Vagina (tissue), 2 donors: ENCODE measurements at regions not wholly inside any gene's neighbourhood (a gene's known extent, or its start where the extent isn't known, plus 50 kb on each side); places are given as distances from the start of the nearest gene placed in this dataset.
"Not testable (repeated sequence)": the region's sequence is repeated elsewhere in the genome, so short reads cannot be mapped to it uniquely, and the experiment has no call there.

Experiments used
- DNase-seq, 2 donors: peaks; one replicate each; pipeline ENCODE4 v3.0.0-alpha.2; 2017; ENCODE audit errors: extremely low spot score in 2 of 2
- H3K27ac ChIP-seq: fragments of 200-600 bp; sonication (generic); one replicate; pipeline ENCODE4 v1.5.1; 2019
- H3K27me3 ChIP-seq: fragments of 200-600 bp; sonication (generic); one replicate; pipeline ENCODE4 v1.5.1; 2019
- H3K36me3 ChIP-seq, 2 donors: fragments of 200-600 bp; sonication (generic); one replicate each; pipeline ENCODE4 v1.5.1; 2017 to 2019
- H3K4me1 ChIP-seq: fragments of 200-600 bp; sonication (generic); one replicate; pipeline ENCODE4 v1.5.1; 2019
- H3K4me3 ChIP-seq, 2 donors: fragments of 200-600 bp; sonication (generic); 1 replicate in 1 of 2; 2 replicates in 1 of 2; pipeline ENCODE4 v1.5.1; 2016 to 2019
- H3K9me3 ChIP-seq: fragments of 200-600 bp; sonication (generic); one replicate; pipeline ENCODE4 v1.5.1; 2019
- CTCF ChIP-seq, 3 experiments: fragments of 450-650 bp in 2 of 3; fragments of 200-600 bp in 1 of 3; sonication (generic) in 1 of 3; IDR thresholded peaks; one replicate each; pipeline ENCODE4 v1.5.1; 2017 to 2019; ENCODE audit warnings: antibody characterized with exemption in 3 of 3, mild to moderate bottlenecking in 2 of 3, moderate library complexity in 2 of 3
- POLR2A ChIP-seq, 2 donors: fragments of 450-650 bp; IDR thresholded peaks; one replicate each; pipeline ENCODE4 v1.6.1; 2017; ENCODE audit warnings: antibody characterized with exemption in 2 of 2, mild to moderate bottlenecking in 2 of 2, moderate library complexity in 2 of 2
- POLR2AphosphoS5 ChIP-seq, 2 donors: sonication (generic); formaldehyde crosslinking; IDR thresholded peaks; one replicate each; pipeline ENCODE4 v1.9.0; 2017; ENCODE audit warnings: antibody characterized with exemption in 2 of 2, mild to moderate bottlenecking in 2 of 2, low read depth in 1 of 2; ENCODE audit not compliant: insufficient read depth in 1 of 2
- intact Hi-C: fragments of 100-400 bp; cut with DNase I; formaldehyde crosslinking; loops from one replicate; pipeline ENCODE4 v1.15.1; 2023

GRCh38 chr15:20376872-20377271, 164.7 kb downstream of the GOLGA6L6 start:
- intact Hi-C loops = no loop called here
- TF ChIP-seq POLR2AphosphoS5 (IDR thresholded peaks at IDR 0.05; ENCODE audit: insufficient read depth in 1 of 2, low read depth in 1 of 2) (no peak), CTCF (IDR thresholded peaks at IDR 0.05) (no peak), POLR2A (IDR thresholded peaks at IDR 0.05) (no peak)
- Histone ChIP-seq H3K9me3 (no peaks in the 10 kb centered on the region), H3K36me3 (no peaks in the 10 kb centered on the region), H3K27ac (no peak overlapping the region), H3K27me3 (no peaks in the 10 kb centered on the region), H3K4me3 (no peak overlapping the region), H3K4me1 (no peaks in the 10 kb centered on the region)
- DNase-seq = no peak

GRCh38 chr15:20372416-20372815, 169.2 kb downstream of the GOLGA6L6 start:
- H3K36me3 ChIP-seq, DNase-seq, intact Hi-C loops, H3K4me1 ChIP-seq, H3K4me3 ChIP-seq, H3K27ac ChIP-seq, H3K9me3 ChIP-seq, H3K27me3 ChIP-seq: not testable (repeated sequence)

GRCh38 chr15:20369500-20369899, 172.1 kb downstream of the GOLGA6L6 start:
- no peaks in the 10 kb centered on the region for H3K9me3 ChIP-seq
- TF ChIP-seq POLR2AphosphoS5 (IDR thresholded peaks at IDR 0.05; ENCODE audit: insufficient read depth in 1 of 2, low read depth in 1 of 2) (no peak), POLR2A (IDR thresholded peaks at IDR 0.05) (no peak), CTCF (IDR thresholded peaks at IDR 0.05) (no peak)
- no peaks in the 10 kb centered on the region for H3K4me1 ChIP-seq
- H3K36me3 ChIP-seq = no peaks in the 10 kb centered on the region
- intact Hi-C loops = no loop called here
- no peaks in the 10 kb centered on the region for H3K27me3 ChIP-seq
- no peak overlapping the region for H3K4me3 ChIP-seq
- H3K27ac ChIP-seq = no peak overlapping the region
- DNase-seq = no peak

- H3K4me1 ChIP-seq = no peaks in the 10 kb centered on the region
- H3K4me3 ChIP-seq = no peak overlapping the region
- no peaks in the 10 kb centered on the region for H3K27me3 ChIP-seq
- no peaks in the 10 kb centered on the region for H3K36me3 ChIP-seq
- no peak for DNase-seq
- H3K27ac ChIP-seq = no peak overlapping the region
- no peak for TF ChIP-seq POLR2A (IDR thresholded peaks at IDR 0.05)
- no peak for TF ChIP-seq CTCF (IDR thresholded peaks at IDR 0.05)
- no peak for TF ChIP-seq POLR2AphosphoS5 (IDR thresholded peaks at IDR 0.05; ENCODE audit: insufficient read depth in 1 of 2, low read depth in 1 of 2)
- H3K9me3 ChIP-seq = no peaks in the 10 kb centered on the region
- intact Hi-C loops = no loop called here
Observed at GRCh38 chr15:20368974-20369373, 172.6 kb downstream of the GOLGA6L6 start.

- no peaks in the 10 kb centered on the region for H3K27me3 ChIP-seq
- H3K4me1 ChIP-seq = no peaks in the 10 kb centered on the region
- H3K36me3 ChIP-seq = no peaks in the 10 kb centered on the region
- H3K9me3 ChIP-seq = no peaks in the 10 kb centered on the region
- no peak for DNase-seq
- intact Hi-C loops = no loop called here
- no peak overlapping the region for H3K4me3 ChIP-seq
- H3K27ac ChIP-seq = no peak overlapping the region
- TF ChIP-seq POLR2AphosphoS5 (IDR thresholded peaks at IDR 0.05; ENCODE audit: insufficient read depth in 1 of 2, low read depth in 1 of 2) (no peak), POLR2A (IDR thresholded peaks at IDR 0.05) (no peak), CTCF (IDR thresholded peaks at IDR 0.05) (no peak)
Observed at GRCh38 chr15:20367093-20367492, 174.5 kb downstream of the GOLGA6L6 start.

- H3K27ac ChIP-seq, H3K4me3 ChIP-seq, H3K9me3 ChIP-seq, H3K27me3 ChIP-seq, DNase-seq, intact Hi-C loops, H3K36me3 ChIP-seq, H3K4me1 ChIP-seq: not testable (repeated sequence)
Observed at GRCh38 chr15:20363591-20363990, 178.0 kb downstream of the GOLGA6L6 start.
